ENCODE measurements at regions not wholly inside any gene's neighbourhood (a gene's known extent, or its start where the extent isn't known, plus 50 kb on each side); places are given as distances from the start of the nearest gene placed in this dataset.
"Not testable (repeated sequence)": the region's sequence is repeated elsewhere in the genome, so short reads cannot be mapped to it uniquely, and the experiment has no call there.

DNA sequence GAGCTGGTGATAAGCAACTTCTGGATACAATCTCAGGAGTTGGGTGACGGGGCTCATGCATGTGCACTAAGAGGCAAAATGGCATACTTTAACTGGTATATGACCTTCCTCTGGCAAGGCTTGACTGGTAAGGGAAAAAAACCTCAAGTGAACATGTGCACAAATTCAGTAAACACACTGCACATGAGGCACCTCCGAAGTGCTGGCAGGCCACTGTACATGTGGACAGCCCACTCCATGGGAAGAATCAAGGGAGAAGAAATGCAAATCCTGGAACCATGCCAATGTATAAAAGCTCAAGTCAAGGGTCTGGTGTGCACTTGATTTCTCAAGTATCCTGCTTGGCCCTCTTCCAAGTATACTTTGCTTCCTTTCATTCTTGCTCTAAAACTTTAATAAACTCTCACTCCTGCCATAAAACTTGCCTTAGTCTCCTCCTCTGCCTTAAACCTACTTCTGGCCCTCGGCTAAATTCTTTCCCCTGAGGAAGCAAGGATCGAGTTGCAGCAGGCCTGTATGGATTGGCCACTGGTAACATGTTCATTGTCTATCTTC is 167.2 kb downstream of the RAMP3 start:
- no peaks in the 10 kb centered on the region for H3K27me3 ChIP-seq (ENCODE audit: insufficient read depth, insufficient read length)
- H3K9ac ChIP-seq (ENCODE audit: insufficient read length, low read depth): no peak overlapping the region
- no peak overlapping the region for H3K4me3 ChIP-seq (ENCODE audit: insufficient read length, low read depth)
- no peaks in the 10 kb centered on the region for H3K36me3 ChIP-seq (ENCODE audit: insufficient read depth, insufficient read length, low read length)
- H3K9me3 ChIP-seq (ENCODE audit: insufficient read depth, low read length): 0 out of 2 replicates have a peak, but pooled peaks cover 4% of the 10 kb centered on the region
- no peak for DNase-seq (ENCODE audit: low read depth, low spot score)
- no peak for TF ChIP-seq SUZ12 (IDR thresholded peaks at IDR 0.05; ENCODE audit: extremely low read depth, insufficient read depth, insufficient read length)
- no peak for TF ChIP-seq YY1 (IDR thresholded peaks at IDR 0.05; ENCODE audit: insufficient read depth, insufficient read length)
- no peak for TF ChIP-seq ZNF274 (IDR thresholded peaks at IDR 0.05; ENCODE audit: low read depth, low read length)
- peaks cover 3% of the 10 kb centered on the region for H3K4me1 ChIP-seq (ENCODE audit: insufficient read depth, insufficient read length)

DNA sequence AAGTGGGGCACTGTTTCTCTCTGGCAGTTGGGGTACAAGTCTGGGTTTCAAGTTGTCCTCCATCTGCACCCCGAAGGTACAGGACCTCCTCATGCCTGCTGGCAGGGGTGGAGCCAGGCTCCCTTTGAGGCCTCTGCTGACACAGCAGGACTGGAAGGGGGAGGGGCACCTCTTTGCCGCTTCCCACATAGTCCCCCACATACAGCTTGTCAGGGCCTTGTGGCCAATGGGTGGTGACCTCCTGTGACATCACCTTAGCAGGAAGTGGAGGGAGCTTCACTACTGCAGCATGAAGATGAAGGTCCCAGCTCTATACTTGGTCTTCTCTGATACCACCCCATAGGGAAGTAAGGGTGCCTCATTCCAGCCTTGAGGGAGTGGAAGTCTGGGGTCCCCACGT is 167.8 kb downstream of the RAMP3 start:
- Histone ChIP-seq H3K9ac (ENCODE audit: insufficient read length, low read depth) (no peak overlapping the region), H3K9me3 (ENCODE audit: insufficient read depth, low read length) (0 out of 2 replicates have a peak, but pooled peaks cover 4% of the 10 kb centered on the region), H3K36me3 (ENCODE audit: insufficient read depth, insufficient read length, low read length) (no peaks in the 10 kb centered on the region), H3K4me3 (ENCODE audit: insufficient read length, low read depth) (no peak overlapping the region), H3K4me1 (ENCODE audit: insufficient read depth, insufficient read length) (peaks cover 3% of the 10 kb centered on the region), H3K27me3 (ENCODE audit: insufficient read depth, insufficient read length) (no peaks in the 10 kb centered on the region)
- TF ChIP-seq SUZ12 (IDR thresholded peaks at IDR 0.05; ENCODE audit: extremely low read depth, insufficient read depth, insufficient read length) (no peak), ZNF274 (IDR thresholded peaks at IDR 0.05; ENCODE audit: low read depth, low read length) (no peak), YY1 (IDR thresholded peaks at IDR 0.05; ENCODE audit: insufficient read depth, insufficient read length) (no peak)
- DNase-seq (ENCODE audit: low read depth, low spot score): no peak

DNA sequence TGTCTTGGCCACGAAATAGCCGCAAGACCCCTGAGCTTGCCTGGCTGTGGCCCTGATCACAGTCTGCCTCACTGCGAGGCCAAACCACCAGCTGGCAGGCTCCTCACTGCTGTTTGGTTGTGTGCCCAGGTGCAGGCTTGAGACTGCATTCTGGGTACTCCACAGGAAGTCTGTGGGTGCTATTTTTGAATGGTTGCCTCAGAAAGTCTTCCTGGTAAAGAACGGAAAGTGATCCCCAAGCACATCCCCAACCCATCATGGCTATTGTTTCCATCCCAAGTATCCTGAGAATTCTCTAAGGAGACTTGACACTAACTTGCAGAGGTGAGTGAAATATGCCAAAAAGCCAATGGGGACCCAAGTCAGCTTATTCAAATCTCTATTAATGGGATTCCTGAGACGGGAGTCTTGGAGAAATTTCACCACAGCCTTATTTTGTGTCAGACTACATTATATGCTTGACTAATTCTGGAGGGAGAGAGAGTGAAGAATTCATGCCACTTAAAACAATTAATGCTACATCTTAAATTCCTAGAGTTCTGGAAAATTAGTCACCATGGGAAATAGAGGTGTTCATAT is 170.9 kb downstream of the RAMP3 start:
- H3K4me3 ChIP-seq (ENCODE audit: insufficient read length, low read depth): no peak overlapping the region
- peaks cover 7% of the 10 kb centered on the region; the same call in 1 of the 2 replicates for H3K9me3 ChIP-seq (ENCODE audit: insufficient read depth, low read length)
- H3K27me3 ChIP-seq (ENCODE audit: insufficient read depth, insufficient read length): no peaks in the 10 kb centered on the region
- no peak overlapping the region for H3K9ac ChIP-seq (ENCODE audit: insufficient read length, low read depth)
- peaks cover 6% of the 10 kb centered on the region for H3K4me1 ChIP-seq (ENCODE audit: insufficient read depth, insufficient read length)
- no peaks in the 10 kb centered on the region for H3K36me3 ChIP-seq (ENCODE audit: insufficient read depth, insufficient read length, low read length)
- TF ChIP-seq YY1 (IDR thresholded peaks at IDR 0.05; ENCODE audit: insufficient read depth, insufficient read length) (no peak), SUZ12 (IDR thresholded peaks at IDR 0.05; ENCODE audit: extremely low read depth, insufficient read depth, insufficient read length) (no peak), ZNF274 (IDR thresholded peaks at IDR 0.05; ENCODE audit: low read depth, low read length) (no peak)
- no peak for DNase-seq (ENCODE audit: low read depth, low spot score)

DNA sequence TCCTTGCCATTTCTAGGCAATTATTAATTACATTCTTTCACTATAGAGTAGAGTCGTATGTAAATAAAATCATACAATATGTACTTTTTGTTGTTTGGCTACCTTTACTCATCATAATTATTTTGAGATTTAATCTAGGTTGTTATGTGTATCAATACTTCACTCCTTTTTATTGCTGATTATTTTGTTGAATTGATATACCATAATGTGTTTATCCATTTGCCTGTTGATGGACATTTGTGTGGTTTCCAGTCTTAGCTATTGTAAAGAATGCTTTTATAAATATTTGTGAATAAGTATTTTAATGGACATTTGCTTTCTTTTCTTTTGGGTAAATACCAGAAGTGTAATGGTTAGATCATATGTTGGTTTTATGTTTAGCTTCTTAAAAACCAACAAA is 174.0 kb downstream of the RAMP3 start:
- TF ChIP-seq SUZ12 (IDR thresholded peaks at IDR 0.05; ENCODE audit: extremely low read depth, insufficient read depth, insufficient read length): no peak
- TF ChIP-seq ZNF274 (IDR thresholded peaks at IDR 0.05; ENCODE audit: low read depth, low read length): no peak
- no peak for TF ChIP-seq YY1 (IDR thresholded peaks at IDR 0.05; ENCODE audit: insufficient read depth, insufficient read length)
- H3K4me3 ChIP-seq (ENCODE audit: insufficient read length, low read depth): no peak overlapping the region
- no peak for DNase-seq (ENCODE audit: low read depth, low spot score)
- H3K27me3 ChIP-seq (ENCODE audit: insufficient read depth, insufficient read length): no peaks in the 10 kb centered on the region
- no peaks in the 10 kb centered on the region for H3K36me3 ChIP-seq (ENCODE audit: insufficient read depth, insufficient read length, low read length)
- H3K9me3 ChIP-seq (ENCODE audit: insufficient read depth, low read length): peaks cover 7% of the 10 kb centered on the region; the same call in 1 of the 2 replicates
- H3K4me1 ChIP-seq (ENCODE audit: insufficient read depth, insufficient read length): peaks cover 2% of the 10 kb centered on the region
- H3K9ac ChIP-seq (ENCODE audit: insufficient read length, low read depth): no peak overlapping the region

DNA sequence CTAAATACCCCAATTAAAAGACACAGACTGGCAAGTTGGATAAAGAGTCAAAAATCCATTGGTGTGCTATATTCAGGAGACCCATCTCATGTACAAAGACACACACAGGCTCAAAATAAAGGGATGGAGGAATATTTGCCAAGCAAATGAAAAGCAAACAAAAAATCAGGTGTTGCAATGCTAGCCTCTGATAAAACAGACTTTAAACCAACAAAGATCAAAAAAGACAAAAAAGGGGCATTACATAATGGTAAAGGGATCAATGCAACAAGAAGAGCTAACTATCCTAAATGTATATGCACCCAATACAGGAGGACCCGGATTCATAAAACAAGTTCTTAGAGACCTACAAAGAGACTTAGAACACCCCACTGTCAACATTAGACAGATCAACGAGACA is 177.4 kb downstream of the RAMP3 start:
- not testable (repeated sequence) for H3K27me3 ChIP-seq (ENCODE audit: insufficient read depth, insufficient read length); H3K4me3 ChIP-seq (ENCODE audit: insufficient read length, low read depth); H3K36me3 ChIP-seq (ENCODE audit: insufficient read depth, insufficient read length, low read length); H3K9ac ChIP-seq (ENCODE audit: insufficient read length, low read depth); DNase-seq (ENCODE audit: low read depth, low spot score); H3K4me1 ChIP-seq (ENCODE audit: insufficient read depth, insufficient read length); H3K9me3 ChIP-seq (ENCODE audit: insufficient read depth, low read length)

DNA sequence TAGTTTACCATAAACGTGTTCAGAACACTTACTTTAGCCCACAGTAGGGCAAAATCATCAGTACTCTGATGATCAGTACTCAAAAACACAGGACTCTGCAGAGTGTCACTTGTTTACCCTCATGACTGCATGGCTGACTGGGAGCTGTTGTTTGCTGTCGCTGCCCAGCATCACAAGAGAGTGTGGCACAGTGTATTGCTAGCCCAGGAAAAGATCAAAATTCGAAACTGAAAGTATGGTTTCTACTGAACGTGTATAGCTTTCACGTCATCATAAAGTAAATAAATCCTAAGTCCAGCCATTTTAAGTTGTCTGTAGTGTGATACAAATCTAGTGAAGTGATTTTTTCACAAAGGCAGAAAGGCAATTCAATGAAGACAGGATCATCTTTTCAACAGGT is 184.6 kb downstream of the RAMP3 start:
- Histone ChIP-seq H3K9ac (ENCODE audit: insufficient read length, low read depth) (no peak overlapping the region), H3K27me3 (ENCODE audit: insufficient read depth, insufficient read length) (no peaks in the 10 kb centered on the region), H3K4me1 (ENCODE audit: insufficient read depth, insufficient read length) (no peaks in the 10 kb centered on the region), H3K4me3 (ENCODE audit: insufficient read length, low read depth) (no peak overlapping the region), H3K9me3 (ENCODE audit: insufficient read depth, low read length) (no peaks in the 10 kb centered on the region), H3K36me3 (ENCODE audit: insufficient read depth, insufficient read length, low read length) (no peaks in the 10 kb centered on the region)
- no peak for DNase-seq (ENCODE audit: low read depth, low spot score)
- TF ChIP-seq YY1 (IDR thresholded peaks at IDR 0.05; ENCODE audit: insufficient read depth, insufficient read length): no peak
- no peak for TF ChIP-seq ZNF274 (IDR thresholded peaks at IDR 0.05; ENCODE audit: low read depth, low read length)
- no peak for TF ChIP-seq SUZ12 (IDR thresholded peaks at IDR 0.05; ENCODE audit: extremely low read depth, insufficient read depth, insufficient read length)

DNA sequence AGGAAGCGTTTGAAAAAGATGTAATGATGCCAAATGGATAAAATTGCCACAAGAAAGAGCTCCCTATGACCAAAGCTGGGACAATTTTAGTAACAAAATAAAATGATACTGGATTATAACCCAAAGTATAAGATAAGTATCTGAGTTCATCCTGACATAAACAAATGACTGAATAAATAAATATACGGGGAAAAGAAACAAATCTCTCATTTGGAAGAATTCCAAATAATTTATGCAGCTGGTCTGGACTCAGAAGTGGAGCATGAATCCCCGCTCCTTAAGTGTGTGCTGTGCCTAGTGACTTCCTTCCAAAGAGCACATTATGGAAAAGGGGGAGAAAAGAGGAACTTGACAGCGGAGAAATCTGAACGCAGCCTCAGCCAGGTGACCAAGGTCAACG is 186.2 kb downstream of the RAMP3 start:
- Histone ChIP-seq H3K27me3 (ENCODE audit: insufficient read depth, insufficient read length) (no peaks in the 10 kb centered on the region), H3K4me3 (ENCODE audit: insufficient read length, low read depth) (no peak overlapping the region), H3K9ac (ENCODE audit: insufficient read length, low read depth) (no peak overlapping the region), H3K36me3 (ENCODE audit: insufficient read depth, insufficient read length, low read length) (no peaks in the 10 kb centered on the region), H3K4me1 (ENCODE audit: insufficient read depth, insufficient read length) (peaks cover 5% of the 10 kb centered on the region), H3K9me3 (ENCODE audit: insufficient read depth, low read length) (no peaks in the 10 kb centered on the region)
- no peak for DNase-seq (ENCODE audit: low read depth, low spot score)
- no peak for TF ChIP-seq YY1 (IDR thresholded peaks at IDR 0.05; ENCODE audit: insufficient read depth, insufficient read length)
- no peak for TF ChIP-seq SUZ12 (IDR thresholded peaks at IDR 0.05; ENCODE audit: extremely low read depth, insufficient read depth, insufficient read length)
- no peak for TF ChIP-seq ZNF274 (IDR thresholded peaks at IDR 0.05; ENCODE audit: low read depth, low read length)
